Inflammatory macrophage (primary cell): ENCODE measurements at regions not wholly inside any gene's neighbourhood (a gene's known extent, or its start where the extent isn't known, plus 50 kb on each side); places are given as distances from the start of the nearest gene placed in this dataset.

Source experiments
- DNase-seq, 2 donors: peaks; one replicate each; pipeline ENCODE4 v3.0.0-alpha.2; 2020 to 2022

GRCh38 chr5:109630093-109630492 lies 59.6 kb upstream of the MAN2A1 start:
- DNase-seq: no peak

- no peak for DNase-seq
Measured at GRCh38 chr5:109628591-109628990, 61.1 kb upstream of the MAN2A1 start.

GRCh38 chr5:109621266-109621665 lies 68.5 kb upstream of the MAN2A1 start:
- DNase-seq: peak; percentile 29 to 30

- DNase-seq: peak in 1 of 2 donors; percentile 2
Measured at GRCh38 chr5:109620651-109621050, 69.1 kb upstream of the MAN2A1 start.

GRCh38 chr5:109619606-109620005 lies 70.1 kb upstream of the MAN2A1 start:
- DNase-seq: peak in 1 of 2 donors; percentile 10

- DNase-seq: peak; percentile 62 to 65
Measured at GRCh38 chr5:109619021-109619460, 70.7 kb upstream of the MAN2A1 start.

- DNase-seq: no peak
Measured at GRCh38 chr5:109614981-109615380, 74.7 kb upstream of the MAN2A1 start.

- no peak for DNase-seq
Measured at GRCh38 chr5:109614301-109614700, 75.4 kb upstream of the MAN2A1 start.

- no peak for DNase-seq
Measured at GRCh38 chr5:109612278-109612905, 77.3 kb upstream of the MAN2A1 start.

- no peak for DNase-seq
Measured at GRCh38 chr5:109611505-109611904, 78.2 kb upstream of the MAN2A1 start.

GRCh38 chr5:109611061-109611460 lies 78.7 kb upstream of the MAN2A1 start:
- no peak for DNase-seq

- no peak for DNase-seq
Measured at GRCh38 chr5:109610581-109610980, 79.1 kb upstream of the MAN2A1 start.

GRCh38 chr5:109605207-109605730 lies 84.5 kb upstream of the MAN2A1 start:
- no peak for DNase-seq

GRCh38 chr5:109604758-109605157 lies 85.0 kb upstream of the MAN2A1 start:
- no peak for DNase-seq

GRCh38 chr5:109601736-109602135 lies 88.0 kb upstream of the MAN2A1 start:
- DNase-seq: no peak

GRCh38 chr5:109597893-109598292 lies 91.8 kb upstream of the MAN2A1 start:
- no peak for DNase-seq

- no peak for DNase-seq
Measured at GRCh38 chr5:109594217-109594616, 95.5 kb upstream of the MAN2A1 start.

- no peak for DNase-seq
Measured at GRCh38 chr5:109590799-109591198, 98.9 kb upstream of the MAN2A1 start.

- peak in 1 of 2 donors; percentile 1 for DNase-seq
Measured at GRCh38 chr5:109589986-109590385, 99.7 kb upstream of the MAN2A1 start.

GRCh38 chr5:109589239-109589638 lies 100.5 kb upstream of the MAN2A1 start:
- DNase-seq: no peak

GRCh38 chr5:109588281-109589035 lies 101.3 kb upstream of the MAN2A1 start:
- DNase-seq: no peak

GRCh38 chr5:109584986-109585599 lies 104.6 kb upstream of the MAN2A1 start:
- DNase-seq: no peak

GRCh38 chr5:109580225-109580624 lies 109.5 kb upstream of the MAN2A1 start:
- no peak for DNase-seq

GRCh38 chr5:109575506-109575905 lies 114.2 kb upstream of the MAN2A1 start:
- DNase-seq: no peak
